Activated CD4-positive, alpha-beta T cell treated with anti-CD3 and anti-CD28 coated beads for 36 hours (primary cell): ENCODE measurements at regions not wholly inside any gene's neighbourhood (a gene's known extent, or its start where the extent isn't known, plus 50 kb on each side); places are given as distances from the start of the nearest gene placed in this dataset.

ENCODE experiments used
- ATAC-seq: fragments of 200-7000 bp; cut with Tn5 transposase; one replicate; pipeline ENCODE4 v1.10.0; 2021; ENCODE audit warnings: mild to moderate bottlenecking, moderate library complexity
- CTCF ChIA-PET: fragments of 350-600 bp; sonication (Branson Sonifier 250); formaldehyde crosslinking; loops from one replicate; lab custom pipeline; 2021; ENCODE audit warnings: antibody characterized with exemption; lab: Charles Lee
- POLR2A ChIA-PET: fragments of 350-600 bp; sonication (Branson Sonifier 250); formaldehyde crosslinking; loops from one replicate; lab custom pipeline; 2021; ENCODE audit warnings: antibody characterized with exemption, inconsistent platforms; lab: Charles Lee
- DNase-seq: peaks from one replicate; pipeline ENCODE4 v3.0.0-alpha.2; 2020
- H3K27ac Mint-ChIP-seq: one replicate; pipeline ENCODE4 v1.8.0; 2021; ENCODE audit warnings: mixed read lengths
- H3K27me3 Mint-ChIP-seq: one replicate; pipeline ENCODE4 v1.8.0; 2021; ENCODE audit warnings: mixed read lengths
- H3K36me3 Mint-ChIP-seq: one replicate; pipeline ENCODE4 v1.8.0; 2021; ENCODE audit warnings: low read depth, mixed read lengths
- H3K4me1 Mint-ChIP-seq: one replicate; pipeline ENCODE4 v1.8.0; 2021; ENCODE audit warnings: mixed read lengths
- H3K4me3 Mint-ChIP-seq: one replicate; pipeline ENCODE4 v1.8.0; 2021; ENCODE audit warnings: mild to moderate bottlenecking, moderate library complexity, mixed read lengths
- H3K9me3 Mint-ChIP-seq: one replicate; pipeline ENCODE4 v1.8.0; 2021; ENCODE audit warnings: low read depth, mixed read lengths
- intact Hi-C, 2 experiments: fragments of 100-400 bp; cut with DNase I in 1 of 2; cut with micrococcal nuclease in 1 of 2; formaldehyde crosslinking; loops; one replicate each; pipeline versions ENCODE4 v1.14.2 to v1.15.1; 2022 to 2024; cut with DNase I, micrococcal nuclease

DNA sequence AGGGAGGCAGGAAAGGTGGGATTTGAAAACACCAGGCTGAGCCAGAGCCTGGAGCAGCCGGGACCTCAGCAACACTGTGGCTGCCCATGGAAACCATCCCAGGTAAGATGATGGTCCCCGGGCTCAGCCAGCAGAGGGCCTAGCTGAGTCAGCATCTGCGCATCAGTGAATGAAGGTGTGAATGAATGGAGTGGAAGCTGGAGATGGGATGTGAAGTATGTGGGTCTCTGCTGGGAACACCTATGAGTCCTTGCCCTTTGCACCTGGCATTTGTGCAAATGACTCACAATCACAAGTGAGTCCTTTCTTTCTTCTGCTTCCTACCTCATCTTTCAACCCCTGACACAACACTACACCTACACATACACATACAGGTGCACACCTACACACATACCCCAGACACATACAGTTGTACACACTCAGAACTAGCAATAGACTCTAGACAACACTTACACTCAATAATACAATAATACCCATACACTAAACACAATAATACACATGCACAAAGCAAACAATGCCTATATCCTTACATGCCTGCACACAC lies 62.8 kb upstream of the PRDM11 start:
- Mint-ChIP-seq H3K9me3 (peaks cover 7% of the 10 kb centered on the region), H3K27ac (no peak overlapping the region), H3K4me1 (peaks cover 43% of the 10 kb centered on the region), H3K4me3 (no peak overlapping the region), H3K27me3 (no peaks in the 10 kb centered on the region), H3K36me3 (peaks cover 11% of the 10 kb centered on the region)
- ATAC-seq (no peak), DNase-seq (peak; percentile 34)
- ChIA-PET CTCF (interaction anchor here (0.7 kb wide), 1 partner anchor 22 kb away, joined by 3 read pairs; no protein-coding TSS in a partner anchor), POLR2A (no interaction called here)
- intact Hi-C loops: no loop called here

DNA sequence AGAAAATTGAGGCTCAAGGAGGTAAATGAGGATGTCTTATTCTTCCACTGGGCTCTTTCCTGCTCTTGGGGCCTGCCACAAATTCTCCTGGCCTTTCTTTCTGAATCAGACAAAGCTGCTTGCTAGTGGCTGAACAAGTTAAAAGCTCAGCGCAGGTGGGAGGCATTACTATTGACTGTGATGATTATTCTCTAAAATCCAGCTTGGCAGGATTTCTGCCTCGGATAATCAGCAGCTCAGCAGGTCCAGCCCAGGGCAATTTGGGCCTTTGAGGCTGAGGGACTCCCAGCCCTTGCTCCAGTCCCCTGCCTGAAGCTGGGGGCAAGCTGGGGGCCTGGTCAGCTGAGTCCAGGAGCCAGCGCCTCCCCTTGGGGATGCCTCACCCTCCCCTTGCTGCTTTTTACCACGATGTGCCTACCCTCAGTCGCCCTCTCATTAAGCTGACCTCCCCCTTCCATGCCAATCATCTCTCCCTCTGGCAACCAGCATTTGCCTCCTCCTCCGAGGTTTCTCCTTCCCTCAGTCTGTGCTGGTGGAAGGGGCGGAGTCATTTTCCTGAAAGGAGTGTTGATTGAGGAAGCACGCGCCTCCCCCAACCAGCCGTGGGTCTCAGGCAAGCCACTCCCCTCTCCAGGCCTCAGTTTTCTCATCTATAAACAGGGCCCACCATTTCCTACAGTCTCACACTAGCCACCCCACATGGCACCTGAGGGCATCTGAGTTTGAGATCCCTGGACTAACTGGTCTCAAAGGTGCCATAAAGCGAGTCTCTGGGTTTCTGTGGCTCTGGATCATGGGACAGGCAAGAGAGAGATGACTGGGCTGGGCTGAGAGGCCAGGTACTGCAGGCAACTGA lies 60.6 kb upstream of the PRDM11 start:
- DNase-seq (no peak), ATAC-seq (no peak)
- intact Hi-C loops: no loop called here
- Mint-ChIP-seq H3K27ac (no peak overlapping the region), H3K9me3 (peaks cover 7% of the 10 kb centered on the region), H3K36me3 (peaks cover 8% of the 10 kb centered on the region), H3K27me3 (no peaks in the 10 kb centered on the region), H3K4me3 (no peak overlapping the region), H3K4me1 (peaks cover 20% of the 10 kb centered on the region)
- POLR2A ChIA-PET: interaction anchor here (0.6 kb wide), 1 partner anchor 35 kb away, joined by 3 read pairs; no protein-coding TSS in a partner anchor
- CTCF ChIA-PET: interaction anchor here (0.5 kb wide), 1 partner anchor 298 kb away, joined by 3 read pairs; no protein-coding TSS in a partner anchor

DNA sequence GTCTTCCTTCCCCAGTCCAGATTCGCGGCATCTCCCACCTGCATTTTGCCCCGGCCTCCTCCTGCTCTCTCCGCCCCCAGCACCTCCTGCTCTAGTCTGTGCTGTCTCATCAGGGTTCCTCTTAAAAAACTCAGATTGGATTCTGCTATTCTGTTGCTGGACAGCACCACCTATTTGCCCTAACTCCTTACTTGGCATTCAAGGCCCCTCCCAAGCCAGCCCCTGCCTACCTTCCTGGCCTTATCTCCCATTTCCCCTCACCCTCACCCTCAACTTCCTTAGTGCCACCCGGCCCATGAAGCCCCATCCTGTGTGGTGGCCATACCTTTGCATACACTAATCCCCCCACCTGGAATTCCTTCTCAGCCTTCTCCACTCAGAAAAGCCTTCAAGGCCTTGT lies 59.9 kb upstream of the PRDM11 start:
- intact Hi-C loops: no loop called here
- Mint-ChIP-seq H3K9me3 (peaks cover 5% of the 10 kb centered on the region), H3K36me3 (peaks cover 4% of the 10 kb centered on the region), H3K27me3 (no peaks in the 10 kb centered on the region), H3K27ac (no peak overlapping the region), H3K4me3 (no peak overlapping the region), H3K4me1 (peaks cover 16% of the 10 kb centered on the region)
- ATAC-seq (no peak), DNase-seq (no peak)
- ChIA-PET CTCF (interaction anchor here (0.6 kb wide), 1 partner anchor 165 kb away, joined by 3 read pairs; no protein-coding TSS in a partner anchor), POLR2A (no interaction called here)

DNA sequence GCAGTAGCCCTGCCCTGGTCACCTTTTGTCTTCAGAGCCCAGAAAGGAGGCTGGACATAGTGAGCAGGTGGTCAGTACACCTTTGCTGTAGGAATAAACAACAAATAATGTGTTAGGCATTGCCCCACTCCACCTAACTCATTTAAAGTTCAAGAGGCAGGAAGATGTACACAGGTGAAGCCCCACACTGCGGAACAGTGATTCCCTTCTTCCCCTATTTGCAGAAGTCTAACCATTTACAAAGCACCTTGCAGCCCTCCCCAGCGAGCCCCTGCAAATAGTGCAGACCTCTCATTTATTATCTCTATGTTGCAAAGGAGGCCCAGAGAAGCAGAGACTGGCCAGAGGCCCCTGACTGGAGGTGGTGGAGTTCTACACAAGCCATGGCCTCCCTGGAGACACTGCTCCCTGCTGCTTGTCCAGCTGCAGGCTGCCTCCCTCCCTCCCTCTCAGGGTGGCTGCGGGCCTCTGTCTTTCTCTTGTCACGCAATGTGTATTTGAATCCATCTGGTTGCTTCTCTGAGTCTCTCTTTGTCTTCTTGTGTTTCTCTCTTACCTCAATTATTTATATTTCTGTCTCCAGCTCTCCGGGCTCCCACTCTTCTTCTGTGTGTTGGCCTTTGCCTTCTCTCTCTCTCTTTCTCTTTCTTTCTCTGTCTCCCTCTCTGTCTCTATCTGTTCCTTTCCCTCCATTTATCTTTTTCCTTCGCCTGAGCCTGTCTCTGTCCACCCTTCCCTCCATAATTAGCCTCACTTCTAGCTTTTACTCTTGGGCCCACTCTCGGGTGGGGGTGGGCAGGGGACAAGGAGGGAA lies 59.1 kb upstream of the PRDM11 start:
- CTCF ChIA-PET: interaction anchor here (0.6 to 0.9 kb wide), 3 partner anchors 157 to 166 kb away, joined by 3 to 7 read pairs (median 3); no protein-coding TSS in a partner anchor
- Mint-ChIP-seq H3K36me3 (peaks cover 3% of the 10 kb centered on the region), H3K27ac (no peak overlapping the region), H3K4me3 (no peak overlapping the region), H3K27me3 (no peaks in the 10 kb centered on the region), H3K4me1 (peaks cover 12% of the 10 kb centered on the region), H3K9me3 (peaks cover 3% of the 10 kb centered on the region)
- no peak for ATAC-seq
- POLR2A ChIA-PET: no interaction called here
- intact Hi-C loops: no loop called here
- DNase-seq: no peak

DNA sequence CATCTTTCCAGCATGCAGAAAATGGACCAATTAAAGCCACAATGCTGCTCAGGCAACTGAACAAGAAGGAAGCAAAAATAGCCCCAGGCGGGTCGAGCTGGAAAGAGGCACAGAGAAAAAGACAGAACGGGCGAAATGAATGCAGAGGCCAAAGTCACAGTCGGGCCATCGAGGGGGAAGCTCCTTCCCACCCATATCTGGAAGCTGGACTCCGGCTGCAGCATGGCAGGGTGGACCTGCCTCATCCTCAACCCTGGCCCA lies 58.6 kb upstream of the PRDM11 start:
- Mint-ChIP-seq H3K27ac (no peak overlapping the region), H3K9me3 (no peaks in the 10 kb centered on the region), H3K4me3 (no peak overlapping the region), H3K27me3 (no peaks in the 10 kb centered on the region), H3K4me1 (peaks cover 9% of the 10 kb centered on the region), H3K36me3 (no peaks in the 10 kb centered on the region)
- ChIA-PET POLR2A (no interaction called here), CTCF (interaction anchor here (0.8 to 0.9 kb wide), 2 partner anchors 158 to 159 kb away, joined by 3 to 7 read pairs; no protein-coding TSS in a partner anchor)
- intact Hi-C loops: no loop called here
- ATAC-seq (no peak), DNase-seq (no peak)

DNA sequence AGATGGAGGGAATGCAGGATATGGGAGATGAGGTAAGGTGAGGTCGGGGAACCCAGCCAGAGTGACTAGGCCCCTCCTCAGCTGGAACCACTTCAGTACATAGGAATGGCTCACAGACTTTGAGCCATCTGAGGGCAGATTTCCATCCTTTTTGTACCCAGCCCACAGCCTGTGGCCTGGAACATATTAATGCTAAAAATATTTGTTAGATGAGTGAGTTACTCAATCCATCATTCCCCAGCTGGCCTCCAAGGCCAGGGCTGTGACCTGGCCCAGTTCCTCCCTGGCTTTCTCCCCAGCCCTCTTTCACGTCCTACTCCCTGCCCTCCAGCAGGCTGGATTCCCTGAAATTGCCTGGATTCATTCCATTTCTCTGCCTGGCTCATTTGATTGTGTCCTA lies 57.2 kb upstream of the PRDM11 start:
- no peaks in the 10 kb centered on the region for H3K27me3 Mint-ChIP-seq
- ATAC-seq (no peak), DNase-seq (no peak)
- H3K27ac Mint-ChIP-seq: no peak overlapping the region
- H3K9me3 Mint-ChIP-seq: no peaks in the 10 kb centered on the region
- no peak overlapping the region for H3K4me3 Mint-ChIP-seq
- POLR2A ChIA-PET: no interaction called here
- intact Hi-C loops: no loop called here
- CTCF ChIA-PET: no interaction called here
- peaks cover 16% of the 10 kb centered on the region for H3K4me1 Mint-ChIP-seq
- H3K36me3 Mint-ChIP-seq: no peaks in the 10 kb centered on the region

DNA sequence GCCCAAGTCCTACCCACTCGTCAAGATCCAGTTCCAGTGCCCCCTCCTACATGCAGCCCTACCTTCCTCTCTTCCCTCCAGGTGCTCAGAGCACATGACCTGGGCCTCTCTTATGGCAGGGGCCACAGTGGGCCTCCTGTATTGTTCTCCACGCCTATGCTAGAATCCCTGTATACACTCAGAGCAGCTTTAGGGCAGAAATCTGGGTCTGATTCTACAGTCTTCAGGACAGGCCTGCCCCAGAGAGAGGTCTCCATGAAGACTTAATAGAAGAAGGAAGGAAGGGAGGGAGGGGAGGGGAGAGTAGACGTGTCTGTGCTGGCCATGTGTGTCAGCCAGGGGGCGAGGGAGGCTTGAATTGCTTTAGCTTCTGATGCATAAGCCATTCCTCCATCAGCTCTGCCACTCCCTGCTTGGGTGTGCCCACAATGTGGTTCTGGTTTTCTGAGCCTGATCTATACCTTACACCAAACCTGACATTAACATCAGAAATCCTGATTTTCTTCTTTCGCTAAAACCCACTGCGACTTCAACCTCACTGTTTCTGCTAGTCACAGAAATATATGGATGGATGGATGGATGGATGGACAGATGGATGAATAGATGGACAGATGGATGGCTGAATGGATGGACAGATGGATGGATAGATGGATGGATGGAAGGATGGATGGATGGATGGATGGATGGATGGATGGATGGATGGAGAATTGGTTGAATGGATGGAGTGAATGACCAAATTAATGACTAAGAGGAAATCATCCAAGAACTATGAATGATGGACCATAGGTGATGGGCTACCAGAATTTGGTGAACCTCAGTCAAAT lies 56.6 kb upstream of the PRDM11 start:
- peaks cover 16% of the 10 kb centered on the region for H3K4me1 Mint-ChIP-seq
- intact Hi-C loops: no loop called here
- ChIA-PET POLR2A (no interaction called here), CTCF (no interaction called here)
- peak; percentile 43 for DNase-seq
- H3K4me3 Mint-ChIP-seq: no peak overlapping the region
- no peaks in the 10 kb centered on the region for H3K9me3 Mint-ChIP-seq
- H3K36me3 Mint-ChIP-seq: no peaks in the 10 kb centered on the region
- no peak overlapping the region for H3K27ac Mint-ChIP-seq
- H3K27me3 Mint-ChIP-seq: no peaks in the 10 kb centered on the region
- ATAC-seq: peak; percentile 41

DNA sequence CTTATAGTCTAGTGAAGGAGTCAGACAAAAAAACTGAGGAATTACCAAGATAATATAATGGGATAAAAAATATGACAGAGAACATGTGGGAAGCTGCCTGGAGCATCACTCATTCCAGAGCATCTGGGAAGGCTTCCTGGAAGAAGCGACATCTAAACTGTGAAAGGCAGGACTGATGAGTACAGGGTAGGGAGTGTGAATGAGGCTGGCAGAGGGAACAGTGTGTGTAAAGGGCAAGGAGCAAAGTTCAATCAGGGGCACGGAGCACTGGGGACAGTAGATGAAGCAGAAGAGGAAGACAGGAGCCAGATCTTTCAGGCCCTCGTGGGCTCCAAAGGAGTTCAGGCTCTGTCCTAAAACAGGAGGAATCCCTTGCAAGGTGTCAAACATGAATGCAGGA lies 55.8 kb upstream of the PRDM11 start:
- H3K4me1 Mint-ChIP-seq: peaks cover 16% of the 10 kb centered on the region
- H3K9me3 Mint-ChIP-seq: no peaks in the 10 kb centered on the region
- DNase-seq (no peak), ATAC-seq (no peak)
- ChIA-PET CTCF (no interaction called here), POLR2A (no interaction called here)
- intact Hi-C loops: no loop called here
- H3K27me3 Mint-ChIP-seq: no peaks in the 10 kb centered on the region
- H3K4me3 Mint-ChIP-seq: no peak overlapping the region
- H3K27ac Mint-ChIP-seq: no peak overlapping the region
- H3K36me3 Mint-ChIP-seq: no peaks in the 10 kb centered on the region

DNA sequence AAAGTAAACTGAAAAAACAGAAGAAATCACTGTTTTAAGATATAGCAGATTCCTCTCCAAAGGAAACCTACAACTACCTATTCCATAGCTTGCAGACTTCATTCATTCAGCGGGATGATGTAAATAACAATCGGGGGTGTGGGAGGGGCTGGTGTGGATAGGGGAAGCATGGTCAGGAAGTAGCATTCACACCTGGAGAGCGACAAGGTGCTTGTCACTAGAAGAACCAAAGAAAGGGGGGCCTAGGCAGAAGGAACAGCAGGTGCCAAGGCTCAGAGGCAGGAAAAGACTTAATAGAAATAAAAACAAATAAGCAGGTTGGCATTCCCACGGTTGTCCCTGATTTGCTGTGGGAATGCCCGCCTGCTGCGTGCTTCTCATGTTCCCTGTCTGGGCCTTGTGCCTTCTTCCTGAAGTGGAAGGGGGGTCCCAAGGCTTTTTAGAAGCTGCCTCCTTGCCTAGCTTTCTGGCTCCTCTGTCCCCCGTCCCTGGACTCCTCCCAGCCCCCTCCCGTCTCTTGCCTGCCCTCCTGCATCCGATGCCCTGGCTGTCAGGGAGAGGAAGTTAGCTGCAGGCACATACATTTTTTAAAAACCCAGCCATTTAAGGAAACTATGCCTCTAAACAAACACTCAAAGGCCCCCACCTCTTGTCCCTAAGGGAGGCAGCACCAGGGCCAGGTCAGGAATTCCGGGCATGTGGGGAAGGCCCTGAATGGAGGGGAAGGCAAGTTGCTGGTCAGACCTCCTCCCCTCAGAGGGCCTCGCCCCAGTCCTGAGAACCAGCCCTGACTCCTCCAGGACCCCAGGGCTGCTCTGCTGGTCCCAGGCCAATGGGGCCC lies 54.7 kb upstream of the PRDM11 start:
- intact Hi-C loops: no loop called here
- no peak for ATAC-seq
- Mint-ChIP-seq H3K27me3 (no peaks in the 10 kb centered on the region), H3K9me3 (no peaks in the 10 kb centered on the region), H3K36me3 (no peaks in the 10 kb centered on the region), H3K4me3 (no peak overlapping the region), H3K27ac (no peak overlapping the region), H3K4me1 (peaks cover 16% of the 10 kb centered on the region)
- DNase-seq: no peak
- CTCF ChIA-PET: interaction anchor here (0.6 to 1.5 kb wide), 4 partner anchors 13 to 680 kb away, joined by 3 to 4 read pairs (median 4); no protein-coding TSS in a partner anchor
- POLR2A ChIA-PET: no interaction called here

DNA sequence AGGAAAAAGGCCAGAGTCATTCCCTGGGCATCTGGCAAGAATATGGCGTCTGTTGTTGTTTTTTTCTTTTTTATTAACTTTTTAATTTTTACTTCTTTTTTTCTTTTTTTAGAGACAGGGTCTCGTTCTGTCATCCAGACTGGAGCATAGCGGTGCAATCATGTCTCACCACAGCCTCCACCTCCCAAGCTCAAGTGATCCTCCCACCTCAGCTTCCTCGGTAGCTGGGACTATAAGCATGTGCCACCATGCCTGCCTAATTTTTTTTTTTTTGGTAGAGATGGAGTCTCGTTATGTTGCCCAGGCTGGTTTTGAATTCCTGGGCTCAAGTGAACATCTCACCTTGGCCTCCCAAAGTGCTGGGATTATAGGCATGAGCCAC lies 54.0 kb upstream of the PRDM11 start:
- Mint-ChIP-seq H3K27me3 (no peaks in the 10 kb centered on the region), H3K36me3 (no peaks in the 10 kb centered on the region), H3K9me3 (no peaks in the 10 kb centered on the region), H3K4me3 (no peak overlapping the region), H3K4me1 (peaks cover 16% of the 10 kb centered on the region), H3K27ac (no peak overlapping the region)
- CTCF ChIA-PET: interaction anchor here (1.5 kb wide), 2 partner anchors 12 to 164 kb away, joined by 3 to 4 read pairs; no protein-coding TSS in a partner anchor
- POLR2A ChIA-PET: no interaction called here
- no peak for DNase-seq
- ATAC-seq: no peak
- intact Hi-C loops: no loop called here
